CD8-positive, alpha-beta memory T cell (primary cell): ENCODE measurements at regions not wholly inside any gene's neighbourhood (a gene's known extent, or its start where the extent isn't known, plus 50 kb on each side); places are given as distances from the start of the nearest gene placed in this dataset.

ENCODE experiments used
- CTCF ChIA-PET: fragments of 350-600 bp; sonication (Branson Sonifier 250); formaldehyde crosslinking; loops from one replicate; lab custom pipeline; 2021; ENCODE audit warnings: antibody characterized with exemption; lab: Charles Lee
- POLR2A ChIA-PET: fragments of 350-600 bp; sonication (Branson Sonifier 250); formaldehyde crosslinking; loops from one replicate; lab custom pipeline; 2021; ENCODE audit warnings: antibody characterized with exemption; lab: Charles Lee
- DNase-seq, 5 donors: peaks; one replicate each; pipeline versions ENCODE4 v3.0.0 to v3.0.0-alpha.2; 2020 to 2022; ENCODE audit warnings: mixed read lengths in 1 of 5
- H3K27ac ChIP-seq: one replicate; pipeline ENCODE4 v1.7.0; 2013; ENCODE audit warnings: low read depth, mild to moderate bottlenecking, low read length, moderate library complexity
- H3K27me3 ChIP-seq: 2 replicates; pipeline ENCODE4 v1.7.0; 2013; ENCODE audit warnings: low read length, mild to moderate bottlenecking; ENCODE audit not compliant: insufficient read depth, poor library complexity, severe bottlenecking
- H3K36me3 ChIP-seq: 2 replicates; pipeline ENCODE4 v1.7.0; 2013; ENCODE audit warnings: mild to moderate bottlenecking, low read length, moderate library complexity; ENCODE audit not compliant: insufficient read depth
- H3K4me1 ChIP-seq: 2 replicates; pipeline ENCODE4 v1.7.0; 2013; ENCODE audit warnings: mild to moderate bottlenecking, low read length, moderate library complexity; ENCODE audit not compliant: insufficient read depth
- H3K4me3 ChIP-seq: 2 replicates; pipeline ENCODE4 v1.7.0; 2013; ENCODE audit warnings: mild to moderate bottlenecking, low read length
- H3K9me3 ChIP-seq: 2 replicates; pipeline ENCODE4 v1.7.0; 2013; ENCODE audit warnings: mild to moderate bottlenecking, low read length
- H3K27ac Mint-ChIP-seq, 8 donors: one replicate each; pipeline ENCODE4 v1.8.0; 2020 to 2021; ENCODE audit warnings: mixed read lengths in 8 of 8, mild to moderate bottlenecking in 6 of 8, inconsistent platforms in 3 of 8, moderate library complexity in 3 of 8
- H3K27me3 Mint-ChIP-seq, 2 donors: one replicate each; pipeline ENCODE4 v1.8.0; 2020 to 2021; ENCODE audit warnings: mixed read lengths in 2 of 2, mild to moderate bottlenecking in 1 of 2, moderate library complexity in 1 of 2
- H3K36me3 Mint-ChIP-seq, 3 donors: one replicate each; pipeline ENCODE4 v1.8.0; 2020 to 2021; ENCODE audit warnings: mixed read lengths in 3 of 3, inconsistent platforms in 1 of 3, mild to moderate bottlenecking in 1 of 3
- H3K4me1 Mint-ChIP-seq, 3 donors: one replicate each; pipeline ENCODE4 v1.8.0; 2020 to 2021; ENCODE audit warnings: mixed read lengths in 3 of 3, inconsistent platforms in 1 of 3, mild to moderate bottlenecking in 1 of 3
- H3K4me3 Mint-ChIP-seq, 7 donors: one replicate each; pipeline ENCODE4 v1.8.0; 2020 to 2021; ENCODE audit warnings: mixed read lengths in 7 of 7, mild to moderate bottlenecking in 6 of 7, moderate library complexity in 4 of 7, inconsistent platforms in 2 of 7
- H3K9me3 Mint-ChIP-seq, 5 donors: one replicate each; pipeline ENCODE4 v1.8.0; 2020 to 2022; ENCODE audit warnings: mixed read lengths in 5 of 5, mild to moderate bottlenecking in 3 of 5, moderate library complexity in 2 of 5, inconsistent platforms in 1 of 5

GRCh38 chr13:50129706-50130122 lies 114.5 kb downstream of the KCNRG start:
- POLR2A ChIA-PET, result interaction anchor here (0.6 to 3.5 kb wide), 3 partner anchors 22 to 133 kb away, joined by 3 to 15 read pairs (median 5); partner anchors contain the start of gene TRIM13
- CTCF ChIA-PET, result interaction anchor here (1.1 to 9.2 kb wide), 4 partner anchors 47 to 782 kb away, joined by 4 to 133 read pairs (median 26); partner anchors contain the start of gene TRIM13
- Mint-ChIP-seq H3K27ac (peak overlapping the region in 4 of 8 donors; percentile 69 to 97 (median 82)), H3K36me3 (peaks cover 0 to 5% (median 2%) of the 10 kb centered on the region in 3 donors), H3K9me3 (peaks cover 0 to 4% (median 3%) of the 10 kb centered on the region in 5 donors), H3K27me3 (peaks cover 61 to 72% of the 10 kb centered on the region in 2 donors), H3K4me1 (peaks cover 52 to 63% (median 60%) of the 10 kb centered on the region in 3 donors), H3K4me3 (peak overlapping the region in 6 of 7 donors; percentile 81 to 93 (median 88))
- Histone ChIP-seq H3K4me3 (peak overlapping the region; percentile 19), H3K27me3 (peaks cover 62% of the 10 kb centered on the region), H3K36me3 (no peaks in the 10 kb centered on the region), H3K4me1 (peaks cover 65% of the 10 kb centered on the region), H3K27ac (no peak overlapping the region), H3K9me3 (no peaks in the 10 kb centered on the region)
- no peak for DNase-seq

DNA sequence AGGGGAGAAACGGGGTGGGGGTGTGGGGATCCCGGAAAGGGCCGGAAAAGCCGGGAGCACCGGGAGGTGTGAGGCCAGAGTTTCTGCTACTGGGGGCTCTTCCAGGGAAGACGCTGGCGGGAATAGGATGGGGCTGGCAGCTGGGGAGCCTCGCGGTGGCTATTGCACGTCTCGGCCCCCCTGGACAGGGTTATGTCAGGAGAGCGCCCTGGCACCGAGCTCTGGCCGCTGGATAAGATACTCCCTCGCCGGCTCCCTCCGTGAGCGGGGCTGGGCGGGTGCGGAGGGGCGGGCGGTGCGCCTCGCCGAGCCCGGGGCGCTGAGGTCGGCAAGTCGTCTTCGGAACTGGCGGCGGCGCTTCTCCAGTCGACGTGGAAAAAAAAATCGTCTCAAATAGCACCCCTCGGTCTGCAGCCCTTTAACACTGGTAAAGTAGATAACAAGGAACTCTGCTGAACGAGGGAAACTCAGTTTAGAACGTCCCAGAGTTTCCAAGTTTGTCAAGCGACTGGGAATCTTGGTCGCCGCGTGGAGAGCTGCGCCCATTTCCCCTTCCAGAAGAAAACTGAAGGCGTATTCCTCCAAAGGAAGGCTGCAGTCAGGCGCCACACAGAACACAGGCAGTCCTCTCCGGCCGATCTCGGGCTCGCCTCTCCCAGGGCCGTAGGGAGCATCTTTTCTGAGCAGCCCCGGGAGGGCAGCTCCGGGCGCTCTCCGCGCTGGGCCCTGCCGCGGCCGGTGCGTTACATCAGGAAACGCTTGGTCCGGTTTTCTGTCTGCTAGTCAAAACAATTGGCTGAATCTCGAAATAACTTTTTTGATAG lies 115.1 kb downstream of the KCNRG start:
- Histone ChIP-seq H3K4me1 (peaks cover 65% of the 10 kb centered on the region), H3K27me3 (peaks cover 62% of the 10 kb centered on the region), H3K36me3 (no peaks in the 10 kb centered on the region), H3K4me3 (peak overlapping the region; percentile 23), H3K27ac (no peak overlapping the region), H3K9me3 (no peaks in the 10 kb centered on the region)
- CTCF ChIA-PET, result interaction anchor here (1.1 to 9.2 kb wide), 2 partner anchors 48 to 133 kb away, joined by 5 to 133 read pairs; partner anchors contain the start of gene TRIM13
- POLR2A ChIA-PET, result interaction anchor here (1.1 to 3.5 kb wide), 3 partner anchors 48 to 133 kb away, joined by 3 to 15 read pairs (median 3); partner anchors contain the start of gene TRIM13
- Mint-ChIP-seq H3K4me3 (peak overlapping the region; percentile 76 to 91 (median 84)), H3K9me3 (peaks cover 0 to 4% (median 3%) of the 10 kb centered on the region in 5 donors), H3K27me3 (peaks cover 61 to 72% of the 10 kb centered on the region in 2 donors), H3K36me3 (peaks cover 0 to 3% (median 2%) of the 10 kb centered on the region in 3 donors), H3K27ac (peak overlapping the region in 7 of 8 donors; percentile 50 to 97 (median 80)), H3K4me1 (peaks cover 52 to 63% (median 60%) of the 10 kb centered on the region in 3 donors)
- peak in 3 of 5 donors; percentile 27 to 51 (median 41) for DNase-seq

DNA sequence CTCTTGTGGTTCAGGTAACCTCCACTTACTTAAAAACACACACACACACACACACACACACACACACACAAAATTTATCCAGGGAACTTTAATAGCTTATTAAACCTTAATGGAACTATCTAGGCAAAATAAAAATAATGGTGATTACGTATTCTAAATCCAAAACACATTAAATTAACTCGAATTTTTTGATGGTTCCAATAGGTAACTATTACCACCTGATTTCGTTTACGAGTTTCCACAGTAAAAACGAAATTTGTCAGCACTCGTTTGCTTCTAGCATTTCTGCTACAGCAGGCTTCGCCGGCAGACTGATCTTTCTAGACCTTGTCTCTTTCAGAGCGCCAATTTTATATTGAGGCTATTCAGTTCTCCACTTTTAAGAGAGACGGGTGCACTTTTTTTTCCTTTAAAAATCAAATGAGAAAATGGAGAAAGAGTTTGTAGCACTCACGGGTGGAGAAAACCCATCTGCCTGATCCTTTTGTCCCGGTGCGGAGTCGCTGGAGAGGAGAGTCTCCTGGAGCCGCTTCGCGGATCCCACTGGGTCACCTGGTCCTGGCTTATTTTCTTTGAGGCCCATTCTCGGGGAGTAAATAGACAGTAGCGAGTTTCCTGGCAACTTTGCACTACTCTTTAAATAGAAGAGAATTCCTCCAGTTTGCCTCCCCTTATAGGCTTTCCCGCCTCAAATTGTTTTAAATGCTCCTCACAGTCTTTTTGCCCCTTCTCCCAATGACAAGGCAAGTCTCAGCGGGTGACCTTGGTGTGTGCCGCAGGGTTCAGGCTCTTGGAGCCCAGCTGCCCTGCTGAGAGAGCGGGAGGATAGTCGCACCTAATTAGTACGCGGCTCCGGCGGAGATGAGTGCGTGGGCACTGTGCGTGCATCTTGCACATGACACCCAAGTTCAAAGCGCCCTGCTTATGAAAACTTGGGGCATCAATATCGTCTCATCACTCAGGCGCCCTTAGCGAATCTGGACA lies 117.0 kb downstream of the KCNRG start:
- peaks cover 55% of the 10 kb centered on the region for H3K4me1 ChIP-seq
- no peaks in the 10 kb centered on the region for H3K36me3 ChIP-seq
- ChIA-PET POLR2A (no interaction called here), CTCF (interaction anchor here (0.7 to 9.2 kb wide), 3 partner anchors 50 to 779 kb away, joined by 3 to 133 read pairs (median 3); no protein-coding TSS in a partner anchor)
- Mint-ChIP-seq H3K27ac (peak overlapping the region in 5 of 8 donors; percentile 46 to 97 (median 70)), H3K27me3 (peaks cover 56 to 65% of the 10 kb centered on the region in 2 donors), H3K9me3 (peaks cover 0 to 4% (median 3%) of the 10 kb centered on the region in 5 donors), H3K4me3 (peak overlapping the region in 6 of 7 donors; percentile 38 to 84 (median 62)), H3K36me3 (no peaks in the 10 kb centered on the region), H3K4me1 (peaks cover 42 to 50% (median 48%) of the 10 kb centered on the region in 3 donors)
- H3K27ac ChIP-seq, result no peak overlapping the region
- no peak overlapping the region for H3K4me3 ChIP-seq
- peaks cover 62% of the 10 kb centered on the region for H3K27me3 ChIP-seq
- H3K9me3 ChIP-seq, result no peaks in the 10 kb centered on the region
- peak in 2 of 5 donors; percentile 20 to 44 for DNase-seq

DNA sequence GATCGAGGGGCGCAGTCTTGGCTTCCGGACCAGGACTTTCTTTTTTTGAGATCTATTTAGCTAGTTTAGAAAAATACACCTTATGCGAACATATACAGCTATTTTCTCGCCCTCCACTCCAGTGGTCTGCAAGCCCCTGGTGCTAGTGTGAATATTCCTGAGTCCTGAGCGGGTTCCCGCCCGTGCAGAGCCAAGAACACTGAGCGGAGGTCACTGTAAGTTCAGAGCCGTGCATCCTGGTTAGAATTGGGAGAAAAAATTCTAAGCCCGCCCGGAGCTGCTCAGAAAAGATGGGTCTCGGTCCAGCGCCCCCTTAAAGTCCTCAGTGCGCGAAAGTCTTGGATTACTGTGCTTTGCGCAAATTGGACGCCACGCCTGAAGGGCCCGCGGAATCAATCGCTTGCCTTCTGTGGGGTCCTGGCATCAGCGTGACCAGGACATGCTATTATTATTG lies 117.7 kb downstream of the KCNRG start:
- H3K4me3 ChIP-seq, result no peak overlapping the region
- Mint-ChIP-seq H3K27ac (peak overlapping the region in 1 of 8 donors; percentile 97), H3K36me3 (no peaks in the 10 kb centered on the region), H3K9me3 (peaks cover 0 to 4% (median 3%) of the 10 kb centered on the region in 5 donors), H3K27me3 (peaks cover 56 to 63% of the 10 kb centered on the region in 2 donors), H3K4me1 (peaks cover 38 to 47% (median 42%) of the 10 kb centered on the region in 3 donors), H3K4me3 (peak overlapping the region in 6 of 7 donors; percentile 38 to 84 (median 62))
- POLR2A ChIA-PET, result no interaction called here
- H3K9me3 ChIP-seq, result no peaks in the 10 kb centered on the region
- peak in 1 of 5 donors; percentile 26 for DNase-seq
- CTCF ChIA-PET, result interaction anchor here (0.6 to 0.7 kb wide), 2 partner anchors 9 to 253 kb away, joined by 3 read pairs; no protein-coding TSS in a partner anchor
- H3K4me1 ChIP-seq, result peaks cover 48% of the 10 kb centered on the region
- no peaks in the 10 kb centered on the region for H3K36me3 ChIP-seq
- H3K27ac ChIP-seq, result no peak overlapping the region
- peaks cover 62% of the 10 kb centered on the region for H3K27me3 ChIP-seq

- H3K4me1 Mint-ChIP-seq, result peaks cover 33 to 42% (median 36%) of the 10 kb centered on the region in 3 donors
- DNase-seq, result peak in 1 of 5 donors; percentile 47
- Histone ChIP-seq H3K4me3 (no peak overlapping the region), H3K9me3 (no peaks in the 10 kb centered on the region), H3K27ac (no peak overlapping the region), H3K4me1 (peaks cover 43% of the 10 kb centered on the region), H3K27me3 (peaks cover 60% of the 10 kb centered on the region), H3K36me3 (no peaks in the 10 kb centered on the region)
- H3K9me3 Mint-ChIP-seq, result peaks cover 0 to 3% (median 3%) of the 10 kb centered on the region in 5 donors
- no peaks in the 10 kb centered on the region for H3K36me3 Mint-ChIP-seq
- ChIA-PET CTCF (interaction anchor here (0.6 kb wide), 1 partner anchor 10 kb away, joined by 3 read pairs; no protein-coding TSS in a partner anchor), POLR2A (no interaction called here)
- H3K4me3 Mint-ChIP-seq, result no peak overlapping the region
- peaks cover 51 to 58% of the 10 kb centered on the region in 2 donors for H3K27me3 Mint-ChIP-seq
- no peak overlapping the region for H3K27ac Mint-ChIP-seq
Measured at GRCh38 chr13:50133358-50133953, 118.2 kb downstream of the KCNRG start.

- H3K36me3 Mint-ChIP-seq, result no peaks in the 10 kb centered on the region
- no peak for DNase-seq
- Histone ChIP-seq H3K36me3 (no peaks in the 10 kb centered on the region), H3K27ac (no peak overlapping the region), H3K4me3 (no peak overlapping the region), H3K27me3 (peaks cover 32% of the 10 kb centered on the region), H3K4me1 (peaks cover 15% of the 10 kb centered on the region), H3K9me3 (no peaks in the 10 kb centered on the region)
- H3K27ac Mint-ChIP-seq, result no peak overlapping the region
- peaks cover 28 to 33% of the 10 kb centered on the region in 2 donors for H3K27me3 Mint-ChIP-seq
- CTCF ChIA-PET, result interaction anchor here (1.2 kb wide), 1 partner anchor 139 kb away, joined by 3 read pairs; the partner anchor contains the start of gene TRIM13
- POLR2A ChIA-PET, result no interaction called here
- H3K4me3 Mint-ChIP-seq, result no peak overlapping the region
- H3K4me1 Mint-ChIP-seq, result peaks cover 10 to 15% (median 13%) of the 10 kb centered on the region in 3 donors
- H3K9me3 Mint-ChIP-seq, result peaks cover 0 to 3% (median 0%) of the 10 kb centered on the region in 5 donors
Measured at GRCh38 chr13:50136226-50136625, 121.0 kb downstream of the KCNRG start.
